Stimulated activated CD4-positive, alpha-beta T cell treated with anti-CD3 and anti-CD28 coated beads, Interleukin-4, amount 100 ng/mL, for 24 hours (primary cell): ENCODE measurements at regions not wholly inside any gene's neighbourhood (a gene's known extent, or its start where the extent isn't known, plus 50 kb on each side); places are given as distances from the start of the nearest gene placed in this dataset.

Experiments
- DNase-seq: peaks from one replicate; pipeline ENCODE4 v3.0.0-alpha.2; 2020

DNA sequence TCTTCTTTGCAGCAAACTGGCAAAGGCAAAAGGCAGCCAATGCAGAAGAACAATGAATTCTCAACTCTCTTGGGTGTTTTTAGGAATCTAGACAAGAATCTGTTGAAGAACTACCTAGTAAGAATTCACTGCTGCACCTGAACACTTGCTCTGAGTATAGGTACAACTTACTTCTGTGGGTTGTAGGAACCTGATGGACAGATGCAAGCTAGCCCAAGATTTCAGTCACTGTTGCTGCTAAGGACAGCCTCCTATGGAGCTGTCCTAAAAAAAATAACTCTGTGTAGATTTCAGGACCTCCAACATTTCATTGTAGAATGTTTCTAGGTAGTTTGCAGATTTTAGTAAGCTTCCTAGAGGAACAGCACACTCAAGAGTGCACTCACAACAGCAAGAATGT, 363.5 kb downstream of the CBLN2 start:
- no peak for DNase-seq

DNA sequence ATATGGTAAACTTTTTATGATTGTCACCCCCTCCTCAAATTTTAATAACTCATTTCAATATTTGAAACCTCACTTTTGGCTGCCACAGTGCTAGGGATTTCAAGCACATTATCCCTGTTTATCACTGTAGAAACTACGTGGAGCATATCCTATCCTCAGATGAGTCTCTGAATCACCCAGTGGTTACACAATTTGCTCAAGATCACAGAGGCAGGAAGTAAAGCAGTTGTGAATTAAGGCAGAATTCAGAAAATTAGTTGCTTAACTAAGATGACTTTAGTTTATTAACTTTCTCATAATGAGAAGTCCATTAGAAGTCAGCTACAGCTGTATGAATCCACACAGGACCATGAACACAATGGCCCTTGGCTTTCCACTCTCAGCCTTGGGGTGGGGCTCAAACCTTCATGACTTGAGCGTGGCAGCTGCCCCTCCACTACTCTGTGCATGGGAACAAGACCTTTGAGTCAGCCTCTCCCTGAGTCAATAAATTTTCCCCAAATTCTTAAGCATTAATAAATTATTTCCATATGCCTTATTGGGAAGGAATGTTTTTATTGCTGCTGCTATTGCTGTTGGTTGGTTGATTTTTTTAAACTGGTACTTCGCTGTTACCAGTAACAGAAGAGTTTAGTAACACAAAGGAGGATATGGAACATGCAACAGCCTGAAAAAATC, 369.0 kb downstream of the CBLN2 start:
- DNase-seq = no peak

DNA sequence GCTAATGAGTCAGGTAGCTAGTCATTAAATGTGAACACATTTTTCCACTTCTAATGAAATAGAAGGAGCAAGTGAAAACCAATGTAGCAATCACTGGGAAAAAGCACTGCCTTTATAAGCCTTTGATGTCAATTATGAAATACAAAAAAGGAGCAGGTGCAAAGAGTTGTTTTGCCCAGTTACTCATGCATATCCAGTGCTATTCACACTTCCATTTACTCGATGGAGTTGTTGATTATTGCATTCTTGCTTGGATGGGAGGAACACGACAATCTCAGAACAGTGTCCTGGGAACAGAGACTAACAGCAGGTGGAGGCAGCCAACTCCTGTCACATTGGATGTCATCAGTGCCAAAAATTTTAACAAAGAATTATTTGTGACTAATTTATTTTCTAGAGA, 372.5 kb downstream of the CBLN2 start:
- no peak for DNase-seq

DNA sequence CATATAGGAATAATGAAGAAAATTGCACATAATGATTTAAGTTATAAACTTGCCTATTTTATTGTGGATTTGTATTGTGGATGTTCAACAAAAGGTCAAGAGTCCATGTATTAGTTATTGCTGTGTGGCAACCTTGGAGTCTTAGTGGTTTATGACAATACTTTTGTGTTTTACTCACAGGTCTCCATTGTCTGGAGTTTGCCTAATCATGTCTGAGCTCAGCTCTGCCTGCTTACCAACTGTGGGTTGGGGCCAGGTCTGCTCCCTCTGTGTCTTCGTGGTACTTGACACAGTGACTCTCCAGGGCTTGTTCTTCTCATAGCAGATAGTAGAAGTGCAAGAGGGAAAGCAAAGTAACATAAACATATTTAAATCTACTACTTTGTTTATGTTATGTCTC, 382.5 kb downstream of the CBLN2 start:
- DNase-seq = no peak

DNA sequence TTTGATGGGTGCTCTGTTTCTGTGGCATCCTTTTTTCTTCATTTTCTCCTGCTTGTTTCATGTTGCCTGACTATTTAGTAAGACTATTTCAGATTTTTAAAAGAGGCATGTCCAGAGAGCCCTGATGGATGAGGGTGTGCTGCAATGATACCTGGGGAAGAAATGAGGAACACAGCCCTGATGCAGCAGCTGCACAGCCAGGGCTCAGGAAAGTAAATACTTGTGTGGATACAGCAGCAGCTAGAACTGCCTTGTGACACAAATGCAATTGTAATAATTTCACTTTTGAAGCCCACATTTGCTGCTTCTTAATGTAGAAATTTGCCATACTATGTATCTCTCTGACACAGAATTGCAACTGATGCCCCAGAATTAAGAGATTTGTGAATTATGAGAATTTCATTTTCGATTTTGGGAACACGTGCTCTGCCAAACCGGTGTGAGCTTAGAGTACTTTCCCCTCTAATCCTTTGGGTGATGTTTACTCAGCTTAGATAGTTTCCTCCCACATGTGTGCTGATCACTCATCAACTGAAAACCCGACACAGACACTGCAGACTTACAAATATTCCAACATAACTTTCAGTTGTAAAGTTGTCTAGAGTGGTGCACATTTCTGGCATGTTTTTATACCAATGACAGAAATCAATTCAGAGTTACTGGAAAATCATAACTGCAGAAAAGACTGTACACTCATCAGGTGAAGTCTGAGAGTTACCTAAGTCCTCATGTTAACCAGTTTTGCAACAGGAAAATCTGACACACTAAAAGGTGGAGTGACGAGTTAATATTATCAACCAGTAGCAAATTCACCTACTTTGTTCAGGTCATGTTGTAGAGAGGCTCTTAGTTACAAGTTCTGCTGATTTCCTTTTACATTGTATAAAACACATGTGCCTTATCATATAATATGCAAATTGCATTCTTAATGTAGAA, 383.4 kb downstream of the CBLN2 start:
- no peak for DNase-seq

DNA sequence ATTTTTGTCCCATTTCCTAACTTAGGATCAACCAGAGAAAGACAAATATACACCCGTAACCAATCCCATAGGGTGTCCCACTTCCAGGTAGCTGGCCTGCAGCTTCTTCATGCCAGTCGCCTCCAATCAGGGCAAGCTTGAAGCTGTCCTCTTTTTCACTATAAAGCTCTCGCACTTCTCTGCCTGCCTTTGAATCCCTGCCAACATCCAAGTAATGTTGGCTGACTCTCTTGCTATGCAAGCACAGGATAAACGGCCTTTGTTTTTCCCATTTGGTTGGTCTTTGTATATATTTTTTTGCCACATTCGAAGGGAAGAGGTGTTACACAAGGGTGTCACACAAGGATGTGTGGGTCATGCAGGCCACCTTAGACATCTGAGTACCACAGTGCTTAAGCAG, 388.8 kb downstream of the CBLN2 start:
- no peak for DNase-seq

DNA sequence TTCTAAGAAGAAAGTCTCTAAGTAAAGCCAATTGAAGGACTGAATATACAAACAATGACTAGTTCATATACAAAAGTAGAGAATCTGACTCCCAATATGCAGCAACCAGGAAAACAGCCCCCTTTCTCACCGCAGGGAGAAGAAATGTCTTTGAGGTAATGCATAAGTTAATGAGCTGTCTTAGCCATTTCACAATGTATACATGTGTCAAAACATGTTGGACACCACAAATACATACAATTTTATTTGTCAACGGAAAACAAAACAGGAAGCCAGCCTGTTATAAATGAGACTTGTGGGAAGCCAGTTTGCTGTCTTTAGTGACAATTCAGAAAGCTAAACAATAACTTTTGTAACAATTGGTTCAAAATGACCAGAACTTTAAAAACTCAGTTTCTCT, 389.2 kb downstream of the CBLN2 start:
- DNase-seq = no peak

DNA sequence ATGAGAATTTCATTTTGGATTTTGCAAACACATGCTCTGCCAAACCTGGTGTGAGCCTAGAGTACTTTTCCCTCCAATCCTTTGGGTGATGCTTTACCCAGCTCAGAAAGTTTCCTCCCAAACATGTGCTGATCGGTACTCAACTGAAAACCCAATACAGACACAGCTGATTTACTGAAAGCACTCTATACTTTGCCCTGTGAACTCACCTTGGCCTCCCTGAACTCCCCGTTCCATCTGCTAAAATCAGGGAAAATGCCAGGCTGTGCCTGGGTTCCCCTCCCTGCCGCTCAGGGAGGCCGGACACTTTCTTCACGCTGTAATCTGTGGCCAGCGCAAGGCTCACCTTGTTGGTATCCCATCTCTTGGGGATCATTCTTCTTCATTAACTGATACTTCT, 391.2 kb downstream of the CBLN2 start:
- no peak for DNase-seq

DNA sequence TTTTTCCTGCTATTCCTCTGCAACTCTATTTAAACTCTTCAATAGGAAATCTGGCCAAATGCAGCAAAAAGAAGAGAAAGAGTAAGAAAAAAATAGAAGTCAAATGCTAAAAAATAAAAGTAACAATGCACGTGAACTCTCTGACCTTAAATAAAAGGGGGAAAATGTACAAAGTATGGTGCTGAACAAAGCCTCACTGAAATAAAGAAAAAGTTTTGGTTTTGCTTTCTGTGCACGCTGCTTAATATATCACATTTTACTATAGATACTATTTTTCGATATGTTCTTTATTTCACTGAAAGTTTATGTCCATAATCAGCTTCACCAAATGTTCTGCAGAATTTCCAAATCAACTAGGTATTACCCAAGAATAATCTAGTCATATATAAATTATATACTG, 396.3 kb downstream of the CBLN2 start:
- no peak for DNase-seq

DNA sequence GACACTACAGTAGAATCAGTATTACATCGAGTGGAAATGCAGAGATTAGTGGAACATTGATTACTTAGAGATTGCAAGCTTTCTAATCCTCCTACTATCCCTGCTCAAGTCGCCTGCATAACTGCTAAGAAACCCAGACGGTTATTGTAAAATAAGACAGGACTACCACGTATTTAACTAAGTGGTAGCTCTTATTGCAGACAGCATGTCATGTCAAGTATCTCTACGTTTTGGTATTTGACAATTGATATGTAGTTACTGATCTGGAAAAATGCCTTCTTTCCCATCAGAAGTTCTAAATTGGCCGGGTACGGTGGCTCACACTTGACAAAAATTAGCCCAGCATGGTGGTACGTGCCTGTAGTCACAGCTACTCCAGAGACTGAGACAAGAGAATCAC, 404.1 kb downstream of the CBLN2 start:
- DNase-seq = no peak

DNA sequence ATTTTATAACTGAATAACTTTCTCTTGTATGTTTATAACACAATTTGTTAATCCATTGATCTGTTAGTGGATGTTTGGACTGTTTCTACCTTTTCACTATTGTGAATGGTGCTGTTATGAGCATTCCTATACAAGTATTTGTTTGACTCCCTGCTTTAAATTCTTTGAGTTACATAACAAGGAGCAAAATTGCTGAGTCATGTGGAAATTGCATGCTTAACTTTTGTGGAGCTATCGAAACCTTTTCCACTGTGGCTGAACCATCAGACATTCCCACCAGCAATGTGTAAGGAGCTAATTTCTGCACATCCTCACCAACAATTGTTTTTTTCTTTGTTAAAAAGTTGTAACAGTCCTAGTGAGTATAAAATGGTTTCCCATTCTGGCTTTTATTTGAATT, 415.5 kb downstream of the CBLN2 start:
- no peak for DNase-seq

DNA sequence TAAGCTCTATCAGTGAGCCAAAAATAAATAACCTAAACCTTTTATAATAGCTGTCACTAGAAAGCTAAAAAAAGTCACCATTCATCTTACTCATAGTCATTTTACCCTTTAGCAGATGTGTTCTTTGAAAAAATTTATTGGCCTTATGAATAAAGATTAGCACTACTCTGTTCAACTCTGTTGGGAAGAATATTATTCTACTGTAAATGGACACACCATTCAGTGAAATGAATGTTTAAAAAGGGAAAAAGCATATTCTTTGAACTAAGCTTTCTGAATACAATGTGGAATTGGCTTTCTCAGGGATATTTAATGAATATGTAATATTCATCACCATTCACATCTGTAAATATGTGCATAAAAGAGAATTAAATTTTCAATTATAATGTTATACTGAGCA, 422.0 kb downstream of the CBLN2 start:
- DNase-seq = no peak

DNA sequence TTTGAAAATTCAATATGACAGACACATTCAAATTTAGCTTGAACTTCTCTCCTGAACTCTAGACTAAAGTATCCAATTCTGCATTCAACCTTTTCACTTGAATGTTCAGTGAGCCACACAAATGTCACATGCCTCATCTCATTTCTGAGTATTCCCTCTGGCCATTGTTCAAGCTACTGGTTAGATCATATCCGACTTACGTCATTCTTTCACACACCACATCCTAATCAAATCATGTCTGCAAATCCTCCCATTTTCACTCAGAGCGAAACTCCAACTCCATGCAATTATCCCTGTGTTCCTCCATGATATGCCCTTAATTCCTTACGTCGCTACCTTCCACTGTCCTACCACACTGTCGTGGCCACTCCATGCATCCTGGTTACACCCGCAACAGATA, 425.1 kb downstream of the CBLN2 start:
- no peak for DNase-seq

DNA sequence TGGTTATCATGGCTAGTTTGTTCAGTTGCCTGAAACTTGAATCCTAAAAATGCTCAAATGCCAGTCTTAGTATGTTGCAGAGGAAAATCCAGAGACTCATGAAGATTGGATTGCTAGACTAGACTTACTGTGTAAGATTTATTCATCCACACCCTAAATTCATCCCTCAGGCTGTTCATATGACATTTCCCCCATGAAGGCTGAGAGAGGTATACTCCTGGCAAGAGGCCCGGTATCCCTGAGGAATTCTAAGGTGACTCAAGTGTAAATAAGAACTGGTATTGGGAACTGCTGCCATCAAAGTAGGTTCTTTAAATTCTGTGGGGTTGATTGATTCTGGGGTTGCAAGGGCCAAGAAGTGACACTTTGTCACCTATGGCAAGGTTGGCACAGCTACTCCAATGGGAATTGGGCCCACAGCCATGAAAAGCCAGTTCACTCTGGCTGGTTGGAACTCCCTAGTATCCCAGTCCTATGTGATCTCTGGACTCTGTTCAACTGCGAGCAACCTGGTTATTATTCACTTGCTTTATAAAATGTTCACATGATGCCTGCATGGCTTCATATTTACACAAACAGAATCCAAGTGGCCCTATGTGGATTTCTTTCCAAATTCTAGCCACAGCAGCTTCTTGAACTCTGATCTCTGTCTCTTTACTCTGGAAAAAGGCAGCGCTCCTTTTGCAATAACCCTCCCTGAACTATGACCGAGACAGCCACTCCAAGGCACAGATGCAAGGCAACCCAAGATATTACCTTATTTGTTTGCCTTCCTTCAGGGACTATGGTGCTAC, 429.1 kb downstream of the CBLN2 start:
- DNase-seq = no peak

DNA sequence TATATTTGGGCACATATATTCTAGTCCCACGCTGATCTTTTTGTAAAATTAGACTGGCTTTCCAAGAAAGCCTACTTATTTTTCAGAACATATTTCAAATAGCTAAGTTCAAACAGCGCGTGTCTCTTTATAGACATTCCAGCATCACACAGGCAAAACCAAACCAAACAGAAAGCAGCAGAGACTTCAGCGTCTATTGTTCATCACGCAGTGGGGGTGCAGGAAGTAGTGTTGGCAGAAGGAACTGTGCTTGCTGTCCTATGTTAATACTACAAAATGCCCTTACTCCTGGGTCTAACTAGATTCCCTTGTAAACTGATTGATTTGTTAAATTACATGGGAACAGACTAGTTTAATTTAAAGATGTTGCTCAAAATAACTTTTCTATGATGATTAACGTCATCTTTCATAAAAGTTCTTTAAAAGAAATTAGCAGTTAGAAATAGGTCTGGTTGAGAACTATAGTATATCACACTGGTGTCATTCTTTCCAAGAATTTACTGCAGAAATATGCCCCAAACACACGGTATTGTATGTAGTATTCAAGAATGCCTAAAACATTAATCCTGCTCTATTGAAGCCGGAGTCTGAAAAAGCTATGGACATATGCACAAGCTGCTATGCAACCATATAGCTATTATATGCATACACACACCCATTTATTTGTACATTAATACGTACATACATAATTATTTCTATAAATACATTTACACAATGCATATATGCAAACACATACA, 436.3 kb downstream of the CBLN2 start:
- no peak for DNase-seq

DNA sequence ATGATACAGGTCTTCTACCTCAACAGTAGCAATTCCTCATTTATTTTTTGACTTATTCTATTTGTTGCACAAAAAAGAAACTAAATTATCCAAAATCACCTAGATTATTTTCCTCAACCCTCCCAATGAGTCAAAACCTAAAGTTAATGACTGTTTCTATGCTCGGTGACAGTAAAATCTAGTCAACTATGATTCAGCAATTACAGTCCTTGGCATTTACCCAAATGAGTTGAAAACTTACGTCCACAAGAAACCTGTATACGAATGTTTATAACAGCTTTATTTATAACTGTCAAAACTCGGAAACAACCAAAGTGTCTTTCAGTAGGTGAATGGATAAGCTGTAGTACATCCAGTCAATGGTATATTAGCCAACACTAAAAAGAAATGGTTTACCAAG, 439.3 kb downstream of the CBLN2 start:
- no peak for DNase-seq

DNA sequence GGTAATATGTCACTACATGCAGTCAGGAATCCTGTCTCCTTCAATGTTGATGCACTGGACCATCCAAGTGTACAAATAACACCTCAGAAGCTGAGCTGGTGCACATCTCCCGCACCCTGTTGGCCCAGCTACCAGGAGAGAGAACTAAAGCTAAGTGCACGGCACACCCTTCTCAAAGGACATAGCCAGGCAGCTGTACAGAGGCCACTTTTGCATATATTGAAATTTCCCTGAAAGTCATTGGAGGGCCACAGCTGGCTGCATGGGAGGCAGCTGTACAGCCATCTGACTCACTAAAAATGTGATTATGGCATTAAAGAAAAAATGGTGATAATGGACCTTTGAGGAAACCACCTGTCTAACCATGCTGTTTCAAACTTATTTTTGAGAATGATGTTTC, 441.7 kb downstream of the CBLN2 start:
- no peak for DNase-seq

DNA sequence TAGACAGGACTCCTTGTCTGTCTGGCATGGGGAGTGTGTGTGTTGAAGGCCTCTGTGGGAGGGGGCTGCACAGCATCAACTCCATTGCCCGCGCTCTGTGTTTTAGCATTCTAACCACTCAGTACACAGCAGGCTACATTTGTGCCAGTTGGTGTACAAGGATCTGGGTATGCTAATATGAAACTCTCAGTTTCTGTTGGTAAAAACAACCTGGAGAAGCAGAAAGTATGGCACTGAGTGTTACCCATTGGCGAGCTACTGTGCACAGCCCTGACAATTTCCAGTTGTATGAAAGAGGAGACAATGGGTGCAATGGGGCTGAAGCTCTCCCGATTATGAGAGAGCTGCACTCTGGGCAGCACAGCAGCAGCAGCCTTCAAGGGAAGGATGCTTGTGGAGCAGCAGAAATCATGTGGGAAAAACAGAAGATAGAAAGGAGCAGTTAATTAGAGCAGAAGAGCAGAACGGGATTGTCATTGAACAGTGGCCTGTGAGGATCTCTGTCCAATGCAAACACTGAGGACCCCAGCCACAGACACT, 443.6 kb downstream of the CBLN2 start:
- no peak for DNase-seq

DNA sequence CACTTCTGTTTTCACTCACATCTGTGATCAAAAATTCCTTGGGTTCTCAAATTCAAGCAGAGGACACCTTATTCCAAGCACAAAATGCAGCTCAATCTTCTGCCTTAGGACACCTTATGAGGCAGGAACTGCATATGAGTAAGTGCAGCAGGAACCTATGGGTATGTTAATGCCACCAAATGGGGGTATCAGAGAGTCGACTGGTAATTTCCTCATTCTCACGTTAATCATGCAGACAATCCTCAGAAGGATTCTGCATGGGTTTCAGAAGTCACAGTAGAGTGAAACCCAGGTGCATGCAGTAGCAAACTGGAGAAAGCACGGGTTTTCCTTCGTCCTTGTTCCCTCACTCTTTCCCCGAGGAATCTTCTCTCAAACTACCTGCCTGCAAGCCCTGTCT, 452.8 kb downstream of the CBLN2 start:
- no peak for DNase-seq

DNA sequence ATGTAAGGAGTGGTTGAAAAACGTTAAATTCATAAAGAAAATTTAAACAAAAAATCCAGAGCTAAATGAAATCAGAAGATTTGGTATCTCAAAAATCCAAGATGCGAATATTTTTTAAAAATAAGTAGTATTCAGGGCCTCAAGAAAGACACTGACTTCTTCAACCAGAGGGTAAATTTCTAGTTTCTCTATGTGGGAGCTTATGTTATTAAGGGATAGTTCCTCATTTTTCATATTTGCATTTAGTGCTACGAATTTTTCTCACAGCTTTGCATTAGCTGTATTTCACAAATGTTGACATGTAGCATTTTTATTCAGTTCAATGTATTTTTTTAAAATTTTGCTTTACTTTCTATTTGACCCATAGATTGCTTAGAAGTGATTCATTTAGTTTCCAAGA, 454.7 kb downstream of the CBLN2 start:
- no peak for DNase-seq

DNA sequence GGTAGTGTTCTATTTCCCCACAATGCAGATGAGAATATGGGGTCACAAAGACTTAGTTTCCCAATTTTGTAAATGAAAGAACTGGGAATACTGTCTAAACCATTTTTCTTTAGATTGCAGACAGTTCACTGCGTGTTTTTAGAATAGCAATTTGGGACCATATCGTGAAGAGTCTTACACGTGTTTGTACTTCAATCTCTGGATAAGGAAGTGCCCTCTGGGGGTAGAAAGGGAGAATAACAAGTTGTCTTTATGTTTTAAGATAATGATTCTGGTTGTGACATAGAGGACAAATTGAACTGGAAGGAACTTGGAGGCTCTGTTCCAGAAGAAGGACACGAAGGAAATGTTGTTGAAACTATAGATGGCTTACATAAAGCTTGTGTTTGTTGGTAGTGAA, 457.7 kb downstream of the CBLN2 start:
- DNase-seq = no peak

DNA sequence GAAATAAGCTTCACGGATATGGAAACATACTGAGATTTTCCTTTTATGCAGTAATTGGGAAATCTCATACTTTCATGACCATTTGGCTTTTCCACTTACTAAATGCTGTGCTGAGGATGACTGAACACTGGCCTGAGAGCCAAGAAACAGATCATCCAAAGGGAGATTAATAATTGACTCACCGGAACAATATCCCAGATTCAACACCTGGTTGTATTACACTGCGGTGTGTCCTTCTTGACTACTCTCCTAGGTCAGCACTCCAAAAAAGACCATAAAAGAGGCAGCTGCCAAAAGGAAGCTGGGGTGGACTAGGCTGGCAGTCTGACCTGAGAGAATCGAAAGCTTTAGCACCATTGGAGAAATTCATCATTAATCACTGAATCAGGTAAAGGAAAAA, 469.1 kb downstream of the CBLN2 start:
- DNase-seq = no peak

DNA sequence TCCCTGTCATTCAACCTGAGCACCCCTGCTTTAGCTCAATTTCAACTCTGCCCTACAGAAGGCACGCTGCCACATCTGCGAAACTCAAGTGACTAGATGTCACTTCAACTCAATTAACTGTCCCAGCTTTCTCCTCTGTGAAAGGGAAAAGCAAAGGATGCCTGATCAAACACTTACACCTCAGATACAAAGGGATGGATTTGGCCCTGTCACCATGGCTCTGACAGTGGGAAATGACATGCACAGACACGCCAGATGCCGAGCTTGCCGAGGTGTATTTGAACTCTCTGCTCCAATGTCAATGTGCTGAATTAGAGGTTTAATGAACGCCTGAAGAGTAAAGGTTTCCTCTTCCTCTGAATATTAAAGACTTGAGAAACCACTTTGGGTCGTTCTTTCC, 481.1 kb downstream of the CBLN2 start:
- no peak for DNase-seq
